GM12878 (cell line): ENCODE measurements at regions not wholly inside any gene's neighbourhood (a gene's known extent, or its start where the extent isn't known, plus 50 kb on each side); places are given as distances from the start of the nearest gene placed in this dataset.

Source experiments
- ATAC-seq: fragments of 200-7000 bp; cut with Tn5 transposase; 3 replicates; pipeline ENCODE4 v1.9.1; 2020; ENCODE audit warnings: mild to moderate bottlenecking, moderate library complexity
- BruUV-seq: library from RNA; stranded (reverse); fragments of 400-500 nt; replicated peaks from 2 replicates; lab custom pipeline; 2021; lab: Mats Ljungman, UMichigan
- CTCF ChIA-PET: fragments of 300-600 bp; sonication (Branson Sonifier 250); formaldehyde crosslinking; extraction: SDS; loops from one replicate; lab custom pipeline; 2021; ENCODE audit warnings: inconsistent platforms; lab: Yijun Ruan, JAX
- POLR2A ChIA-PET: fragments of 350-600 bp; formaldehyde crosslinking; extraction: SDS; loops from one replicate; lab custom pipeline; 2021; ENCODE audit warnings: inconsistent platforms; lab: Charles Lee
- RAD21 ChIA-PET: fragments of 300-600 bp; sonication (Branson Sonifier 250); formaldehyde crosslinking; loops from one replicate; lab custom pipeline; 2023; ENCODE audit warnings: antibody characterized with exemption; ENCODE audit not compliant: unreplicated experiment; lab: Charles Lee
- SMC1A ChIA-PET: fragments of 300-600 bp; sonication (Branson Sonifier 250); formaldehyde crosslinking; loops from one replicate; lab custom pipeline; 2023; ENCODE audit not compliant: unreplicated experiment, uncharacterized antibody; lab: Charles Lee
- DNase-seq: peaks from one replicate; pipeline ENCODE4 v3.0.0-alpha.2; 2011; ENCODE audit warnings: low read depth, low spot score
- FAIRE-seq: peaks from 3 replicates; lab custom pipeline; 2011; peaks lifted over from hg19 to GRCh38; lab: Jason Lieb, UNC
- H2AFZ ChIP-seq: 2 replicates; pipeline ENCODE4 v1.6.0; 2011; ENCODE audit warnings: low read depth, low read length, control low read depth; ENCODE audit not compliant: control insufficient read depth
- H3K27ac ChIP-seq: 2 replicates; pipeline ENCODE4 v1.5.1; 2011; ENCODE audit warnings: control low read depth; ENCODE audit not compliant: control insufficient read depth, insufficient read depth
- H3K27me3 ChIP-seq, 2 experiments: replicated peaks in 1 of 2; 2 replicates each; pipeline versions ENCODE4 v1.6.0 to v1.6.1; 2011; ENCODE audit warnings: low read length in 1 of 2; ENCODE audit not compliant: control insufficient read depth in 2 of 2, insufficient read depth in 2 of 2
- H3K36me3 ChIP-seq, 2 experiments: 2 replicates each; pipeline ENCODE4 v1.5.1; 2011; ENCODE audit warnings: low read length in 1 of 2; ENCODE audit not compliant: control insufficient read depth in 2 of 2, insufficient read depth in 2 of 2
- H3K4me1 ChIP-seq: 2 replicates; pipeline ENCODE4 v1.6.1; 2011; ENCODE audit warnings: mild to moderate bottlenecking, low read length, moderate library complexity, mixed read lengths; ENCODE audit not compliant: control insufficient read depth, insufficient read depth
- H3K4me2 ChIP-seq: 2 replicates; pipeline ENCODE4 v1.6.0; 2011; ENCODE audit warnings: control low read depth; ENCODE audit not compliant: control insufficient read depth, insufficient read depth
- H3K4me3 ChIP-seq: fragments of 200-600 bp; sonication (generic); 2 replicates; pipeline ENCODE4 v1.5.1; 2016
- H3K79me2 ChIP-seq: 2 replicates; pipeline ENCODE4 v1.6.0; 2011; ENCODE audit warnings: low read length; ENCODE audit not compliant: control insufficient read depth, insufficient read depth
- H3K9ac ChIP-seq: 2 replicates; pipeline ENCODE4 v1.8.0; 2011; ENCODE audit warnings: low read length, control low read depth, mixed read lengths; ENCODE audit not compliant: control insufficient read depth, insufficient read depth
- H3K9me3 ChIP-seq: replicated peaks from 3 replicates; pipeline ENCODE4 v1.5.1; 2011; ENCODE audit warnings: mild to moderate bottlenecking, low read length; ENCODE audit not compliant: control insufficient read depth, insufficient read depth
- H4K20me1 ChIP-seq: 2 replicates; pipeline ENCODE4 v1.6.0; 2011; ENCODE audit not compliant: control insufficient read depth, insufficient read depth
- BACH1 ChIP-seq: fragments of 450-650 bp; IDR thresholded peaks from 2 replicates; pipeline ENCODE4 v1.6.1; 2017; ENCODE audit warnings: mild to moderate bottlenecking, borderline replicate concordance
- BCL11A ChIP-seq: IDR thresholded peaks from 2 replicates; pipeline ENCODE4 v1.6.1; 2011; ENCODE audit warnings: low read depth, low read length
- MEF2B ChIP-seq: fragments of 450-650 bp; IDR thresholded peaks from 2 replicates; pipeline ENCODE4 v1.6.1; 2018; ENCODE audit warnings: mild to moderate bottlenecking, moderate library complexity; ENCODE audit not compliant: partially characterized antibody, poor library complexity, severe bottlenecking
- MTA2 ChIP-seq: fragments of 450-650 bp; IDR thresholded peaks from 2 replicates; pipeline ENCODE4 v1.6.1; 2016; ENCODE audit warnings: low read depth, mild to moderate bottlenecking, moderate library complexity
- PAX8 ChIP-seq: fragments of 450-650 bp; IDR thresholded peaks from 2 replicates; pipeline ENCODE4 v1.6.1; 2017; ENCODE audit warnings: mild to moderate bottlenecking, moderate library complexity
- SMARCA5 ChIP-seq: fragments of 450-650 bp; IDR thresholded peaks from 2 replicates; pipeline ENCODE4 v1.6.1; 2017; ENCODE audit warnings: mild to moderate bottlenecking
- ZNF217 ChIP-seq: fragments of 450-650 bp; IDR thresholded peaks from 2 replicates; pipeline ENCODE4 v1.6.1; 2017; ENCODE audit warnings: antibody characterized with exemption, mild to moderate bottlenecking
- ZNF24 ChIP-seq: fragments of 450-650 bp; IDR thresholded peaks from 2 replicates; pipeline ENCODE4 v1.6.1; 2017; ENCODE audit warnings: antibody characterized with exemption, mild to moderate bottlenecking
- WGBS: methylation state at CpG from one replicate; pipeline ENCODE4 v1.1.6; 2016; ENCODE audit warnings: low lambda C conversion rate; ENCODE audit not compliant: insufficient replicate concordance, insufficient coverage; ENCODE audit errors: missing lambda C conversion rate; 5-methylcytosine and 5-hydroxymethylcytosine counted together
- in situ Hi-C: fragments of 300-500 bp; cut with MboI; formaldehyde crosslinking; loops from 9 replicates; pipeline ENCODE4 v1.14.3; 2018; ENCODE audit warnings: mixed read lengths
- intact Hi-C: fragments of 100-400 bp; cut with micrococcal nuclease; formaldehyde crosslinking; loops from one replicate; pipeline ENCODE4 v1.14.2; 2022; ENCODE audit not compliant: unreplicated experiment
- TF ChIP-seq, protein P1 (sequence below): fragments of 450-650 bp; IDR thresholded peaks from 2 replicates; pipeline ENCODE4 v1.6.1; 2017; ENCODE audit warnings: mild to moderate bottlenecking, moderate library complexity
- TF ChIP-seq, protein P2 (sequence below): fragments of 450-650 bp; IDR thresholded peaks from 2 replicates; pipeline ENCODE4 v1.6.1; 2017; ENCODE audit warnings: low read depth, mild to moderate bottlenecking, moderate library complexity

DNA sequence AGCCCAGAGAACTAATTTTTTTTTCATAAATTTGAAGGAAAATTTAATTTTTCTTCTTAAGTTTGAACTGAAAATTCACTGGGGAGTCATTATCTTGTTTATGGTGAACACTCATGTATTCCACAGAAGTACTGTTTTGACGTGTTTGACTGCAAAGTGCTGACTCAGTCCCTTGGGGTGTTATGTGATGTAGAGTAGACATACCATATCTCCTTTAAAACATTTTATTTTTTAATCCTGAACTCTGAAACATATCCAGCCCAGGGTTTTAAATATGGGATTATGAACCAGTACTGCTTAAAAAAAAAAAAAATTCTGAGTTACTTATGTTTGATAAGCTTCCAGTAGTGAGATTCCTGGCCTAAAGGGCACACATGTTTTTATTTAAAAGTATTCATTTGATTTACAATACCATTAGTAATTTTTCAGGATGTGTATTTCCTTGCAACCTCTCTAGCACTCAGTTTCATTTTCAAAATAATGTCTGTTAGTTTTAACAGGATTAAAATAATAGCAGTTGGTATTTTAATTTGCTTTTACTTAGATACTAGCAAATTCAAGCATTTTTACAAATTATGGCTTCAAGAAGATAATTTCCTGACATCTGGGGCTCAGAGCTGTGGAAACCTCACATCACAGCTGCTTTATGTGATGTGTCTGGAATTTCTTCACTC, 81.7 kb upstream of the PDE10A start:
- Histone ChIP-seq H3K27me3 (no peaks in the 10 kb centered on the region), H3K79me2 (no peaks in the 10 kb centered on the region), H3K27ac (no peak overlapping the region), H3K4me1 (no peaks in the 10 kb centered on the region), H3K36me3 (no peaks in the 10 kb centered on the region), H3K4me2 (no peak overlapping the region), H4K20me1 (no peaks in the 10 kb centered on the region), H2AFZ (no peak overlapping the region), H3K9me3 (no peaks in the 10 kb centered on the region), H3K9ac (no peak overlapping the region), H3K4me3 (no peak overlapping the region)
- SMC1A ChIA-PET = interaction anchor here (0.9 to 1.8 kb wide), 5 partner anchors 12 to 48 kb away, joined by 3 to 12 read pairs (median 3); no protein-coding TSS in a partner anchor
- FAIRE-seq (no peak), ATAC-seq (peak; percentile 83), DNase-seq (peak; percentile 23)
- BruUV-seq = no TSS peak
- 4% methylated on average over 1 of the region's 1 CpG for WGBS
- POLR2A ChIA-PET = no interaction called here
- TF ChIP-seq MTA2 (peak; percentile 65), BACH1 (peak; percentile 95; the same call in 1 of the 2 replicates), PAX8 (no peak), BCL11A (peak; percentile 25; the same call in 1 of the 2 replicates), MEF2B (peak; percentile 73), SMARCA5 (0 out of 2 replicates have a peak, but pooled peaks have one; percentile 11), ZNF217 (no peak), ZNF24 (peak; percentile 43; the same call in 1 of the 2 replicates)
- TF ChIP-seq, protein P1, sequence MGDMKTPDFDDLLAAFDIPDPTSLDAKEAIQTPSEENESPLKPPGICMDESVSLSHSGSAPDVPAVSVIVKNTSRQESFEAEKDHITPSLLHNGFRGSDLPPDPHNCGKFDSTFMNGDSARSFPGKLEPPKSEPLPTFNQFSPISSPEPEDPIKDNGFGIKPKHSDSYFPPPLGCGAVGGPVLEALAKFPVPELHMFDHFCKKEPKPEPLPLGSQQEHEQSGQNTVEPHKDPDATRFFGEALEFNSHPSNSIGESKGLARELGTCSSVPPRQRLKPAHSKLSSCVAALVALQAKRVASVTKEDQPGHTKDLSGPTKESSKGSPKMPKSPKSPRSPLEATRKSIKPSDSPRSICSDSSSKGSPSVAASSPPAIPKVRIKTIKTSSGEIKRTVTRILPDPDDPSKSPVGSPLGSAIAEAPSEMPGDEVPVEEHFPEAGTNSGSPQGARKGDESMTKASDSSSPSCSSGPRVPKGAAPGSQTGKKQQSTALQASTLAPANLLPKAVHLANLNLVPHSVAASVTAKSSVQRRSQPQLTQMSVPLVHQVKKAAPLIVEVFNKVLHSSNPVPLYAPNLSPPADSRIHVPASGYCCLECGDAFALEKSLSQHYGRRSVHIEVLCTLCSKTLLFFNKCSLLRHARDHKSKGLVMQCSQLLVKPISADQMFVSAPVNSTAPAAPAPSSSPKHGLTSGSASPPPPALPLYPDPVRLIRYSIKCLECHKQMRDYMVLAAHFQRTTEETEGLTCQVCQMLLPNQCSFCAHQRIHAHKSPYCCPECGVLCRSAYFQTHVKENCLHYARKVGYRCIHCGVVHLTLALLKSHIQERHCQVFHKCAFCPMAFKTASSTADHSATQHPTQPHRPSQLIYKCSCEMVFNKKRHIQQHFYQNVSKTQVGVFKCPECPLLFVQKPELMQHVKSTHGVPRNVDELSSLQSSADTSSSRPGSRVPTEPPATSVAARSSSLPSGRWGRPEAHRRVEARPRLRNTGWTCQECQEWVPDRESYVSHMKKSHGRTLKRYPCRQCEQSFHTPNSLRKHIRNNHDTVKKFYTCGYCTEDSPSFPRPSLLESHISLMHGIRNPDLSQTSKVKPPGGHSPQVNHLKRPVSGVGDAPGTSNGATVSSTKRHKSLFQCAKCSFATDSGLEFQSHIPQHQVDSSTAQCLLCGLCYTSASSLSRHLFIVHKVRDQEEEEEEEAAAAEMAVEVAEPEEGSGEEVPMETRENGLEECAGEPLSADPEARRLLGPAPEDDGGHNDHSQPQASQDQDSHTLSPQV = no peak
- TF ChIP-seq, protein P2, sequence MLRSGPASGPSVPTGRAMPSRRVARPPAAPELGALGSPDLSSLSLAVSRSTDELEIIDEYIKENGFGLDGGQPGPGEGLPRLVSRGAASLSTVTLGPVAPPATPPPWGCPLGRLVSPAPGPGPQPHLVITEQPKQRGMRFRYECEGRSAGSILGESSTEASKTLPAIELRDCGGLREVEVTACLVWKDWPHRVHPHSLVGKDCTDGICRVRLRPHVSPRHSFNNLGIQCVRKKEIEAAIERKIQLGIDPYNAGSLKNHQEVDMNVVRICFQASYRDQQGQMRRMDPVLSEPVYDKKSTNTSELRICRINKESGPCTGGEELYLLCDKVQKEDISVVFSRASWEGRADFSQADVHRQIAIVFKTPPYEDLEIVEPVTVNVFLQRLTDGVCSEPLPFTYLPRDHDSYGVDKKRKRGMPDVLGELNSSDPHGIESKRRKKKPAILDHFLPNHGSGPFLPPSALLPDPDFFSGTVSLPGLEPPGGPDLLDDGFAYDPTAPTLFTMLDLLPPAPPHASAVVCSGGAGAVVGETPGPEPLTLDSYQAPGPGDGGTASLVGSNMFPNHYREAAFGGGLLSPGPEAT = 0 out of 2 replicates have a peak, but pooled peaks have one; percentile 15
- RAD21 ChIA-PET = interaction anchor here (2.2 kb wide), 1 partner anchor 15 kb away, joined by 5 read pairs; no protein-coding TSS in a partner anchor
- CTCF ChIA-PET = interaction anchor here (1.4 to 1.5 kb wide), 2 partner anchors 11 to 15 kb away, joined by 4 to 8 read pairs; no protein-coding TSS in a partner anchor
- in situ Hi-C loops (no loop called here), intact Hi-C loops (no loop called here)
